Cardiac muscle cell (in vitro differentiated cells and primary cell): ENCODE measurements at regions not wholly inside any gene's neighbourhood (a gene's known extent, or its start where the extent isn't known, plus 50 kb on each side); places are given as distances from the start of the nearest gene placed in this dataset.

Experiments used
- DNase-seq, 2 donors: peaks; one replicate each; pipeline versions ENCODE4 v3.0.0 to v3.0.0-alpha.2; 2010 to 2017; ENCODE audit warnings: low read depth in 1 of 2, low spot score in 1 of 2
- H3K27ac ChIP-seq: fragments of 200-600 bp; sonication (generic); 2 replicates; pipeline ENCODE4 v1.5.1; 2016
- H3K27me3 ChIP-seq: fragments of 200-600 bp; sonication (generic); 2 replicates; pipeline ENCODE4 v1.6.0; 2016; ENCODE audit warnings: control low read depth
- H3K36me3 ChIP-seq: fragments of 200-600 bp; sonication (generic); 2 replicates; pipeline ENCODE4 v1.5.1; 2016; ENCODE audit warnings: control low read depth
- H3K4me1 ChIP-seq: fragments of 200-600 bp; sonication (generic); 2 replicates; pipeline ENCODE4 v1.8.1; 2017; ENCODE audit warnings: low read depth, mild to moderate bottlenecking, mixed run types
- H3K4me3 ChIP-seq: fragments of 200-600 bp; sonication (generic); 2 replicates; pipeline ENCODE4 v1.5.1; 2016; ENCODE audit warnings: mild to moderate bottlenecking
- H3K9me3 ChIP-seq: fragments of 200-600 bp; sonication (generic); 2 replicates; pipeline ENCODE4 v1.5.1; 2017; ENCODE audit warnings: low read depth, mild to moderate bottlenecking, control low read depth
- TF ChIP-seq, protein P1 (sequence below): IDR thresholded peaks from 2 replicates; pipeline ENCODE4 v1.5.1; 2012; ENCODE audit warnings: low read depth, mild to moderate bottlenecking, low read length

DNA sequence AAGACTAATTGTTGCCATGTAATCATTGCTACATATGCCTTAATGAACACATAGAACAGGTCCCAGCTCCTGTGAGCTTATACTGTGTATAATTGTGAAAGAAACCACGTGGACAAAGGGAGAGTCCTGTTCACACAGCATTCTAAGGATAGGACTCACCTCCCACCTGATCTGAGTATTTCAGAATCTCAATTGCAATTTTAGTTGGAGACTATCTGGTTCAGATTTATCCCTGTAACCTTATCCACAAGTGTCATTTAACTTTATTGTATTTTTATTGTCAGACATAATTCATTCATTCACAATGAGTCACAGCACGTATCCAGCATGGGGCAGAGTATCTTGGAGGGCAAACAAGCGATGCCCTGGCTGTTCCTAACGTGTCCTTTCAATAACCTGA, 448.3 kb downstream of the NTRK2 start:
- Histone ChIP-seq H3K27ac (no peak overlapping the region), H3K27me3 (peaks cover 5% of the 10 kb centered on the region), H3K36me3 (no peaks in the 10 kb centered on the region), H3K9me3 (no peaks in the 10 kb centered on the region), H3K4me3 (no peak overlapping the region), H3K4me1 (no peaks in the 10 kb centered on the region)
- TF ChIP-seq, protein P1, sequence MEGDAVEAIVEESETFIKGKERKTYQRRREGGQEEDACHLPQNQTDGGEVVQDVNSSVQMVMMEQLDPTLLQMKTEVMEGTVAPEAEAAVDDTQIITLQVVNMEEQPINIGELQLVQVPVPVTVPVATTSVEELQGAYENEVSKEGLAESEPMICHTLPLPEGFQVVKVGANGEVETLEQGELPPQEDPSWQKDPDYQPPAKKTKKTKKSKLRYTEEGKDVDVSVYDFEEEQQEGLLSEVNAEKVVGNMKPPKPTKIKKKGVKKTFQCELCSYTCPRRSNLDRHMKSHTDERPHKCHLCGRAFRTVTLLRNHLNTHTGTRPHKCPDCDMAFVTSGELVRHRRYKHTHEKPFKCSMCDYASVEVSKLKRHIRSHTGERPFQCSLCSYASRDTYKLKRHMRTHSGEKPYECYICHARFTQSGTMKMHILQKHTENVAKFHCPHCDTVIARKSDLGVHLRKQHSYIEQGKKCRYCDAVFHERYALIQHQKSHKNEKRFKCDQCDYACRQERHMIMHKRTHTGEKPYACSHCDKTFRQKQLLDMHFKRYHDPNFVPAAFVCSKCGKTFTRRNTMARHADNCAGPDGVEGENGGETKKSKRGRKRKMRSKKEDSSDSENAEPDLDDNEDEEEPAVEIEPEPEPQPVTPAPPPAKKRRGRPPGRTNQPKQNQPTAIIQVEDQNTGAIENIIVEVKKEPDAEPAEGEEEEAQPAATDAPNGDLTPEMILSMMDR = no peak
- DNase-seq = no peak

DNA sequence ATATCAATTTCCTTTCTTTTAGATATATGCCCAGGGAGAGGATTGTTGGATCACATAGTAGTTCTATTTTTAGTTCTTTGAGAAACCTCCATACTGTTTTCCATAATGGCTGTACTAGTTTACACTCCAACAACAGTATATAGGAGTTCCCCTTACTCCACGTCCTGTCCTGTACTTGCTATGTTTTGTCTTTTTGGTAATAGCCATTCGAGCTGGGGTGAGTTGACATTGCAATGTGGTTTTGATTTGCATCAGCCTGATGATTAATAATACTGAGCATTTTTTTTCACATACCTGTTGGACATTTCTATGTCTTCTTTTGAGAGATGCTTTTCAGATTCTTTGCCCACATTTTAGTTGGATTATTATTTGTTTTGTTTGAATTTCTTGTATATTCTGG, 445.9 kb downstream of the NTRK2 start:
- H3K27ac ChIP-seq = no peak overlapping the region
- TF ChIP-seq, protein P1 = no peak
- peaks cover 5% of the 10 kb centered on the region for H3K27me3 ChIP-seq
- H3K9me3 ChIP-seq = no peaks in the 10 kb centered on the region
- no peak overlapping the region for H3K4me3 ChIP-seq
- H3K36me3 ChIP-seq = no peaks in the 10 kb centered on the region
- no peak for DNase-seq
- no peaks in the 10 kb centered on the region for H3K4me1 ChIP-seq

DNA sequence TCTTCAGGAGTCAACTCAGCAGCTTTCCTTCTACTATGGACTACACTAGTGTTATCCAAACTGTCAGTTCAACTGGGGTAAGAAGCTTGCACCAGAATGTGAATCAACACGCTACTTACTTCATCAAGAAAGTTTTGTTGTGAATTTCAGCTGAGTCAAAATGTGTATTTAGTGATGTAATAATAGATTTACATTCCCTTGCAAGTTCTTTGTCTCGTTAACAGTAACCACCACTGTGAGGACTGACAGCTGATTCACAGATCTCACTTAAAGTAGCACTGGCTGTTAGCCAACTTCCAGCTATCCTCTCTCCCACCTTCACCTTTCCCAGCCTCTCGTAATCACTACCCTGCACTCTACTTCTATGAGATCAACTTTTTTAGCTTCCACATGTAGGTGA, 445.3 kb downstream of the NTRK2 start:
- no peaks in the 10 kb centered on the region for H3K9me3 ChIP-seq
- no peaks in the 10 kb centered on the region for H3K36me3 ChIP-seq
- no peak for DNase-seq
- no peaks in the 10 kb centered on the region for H3K4me1 ChIP-seq
- no peak overlapping the region for H3K4me3 ChIP-seq
- no peak overlapping the region for H3K27ac ChIP-seq
- peaks cover under 1% of the 10 kb centered on the region for H3K27me3 ChIP-seq
- TF ChIP-seq, protein P1 = no peak

DNA sequence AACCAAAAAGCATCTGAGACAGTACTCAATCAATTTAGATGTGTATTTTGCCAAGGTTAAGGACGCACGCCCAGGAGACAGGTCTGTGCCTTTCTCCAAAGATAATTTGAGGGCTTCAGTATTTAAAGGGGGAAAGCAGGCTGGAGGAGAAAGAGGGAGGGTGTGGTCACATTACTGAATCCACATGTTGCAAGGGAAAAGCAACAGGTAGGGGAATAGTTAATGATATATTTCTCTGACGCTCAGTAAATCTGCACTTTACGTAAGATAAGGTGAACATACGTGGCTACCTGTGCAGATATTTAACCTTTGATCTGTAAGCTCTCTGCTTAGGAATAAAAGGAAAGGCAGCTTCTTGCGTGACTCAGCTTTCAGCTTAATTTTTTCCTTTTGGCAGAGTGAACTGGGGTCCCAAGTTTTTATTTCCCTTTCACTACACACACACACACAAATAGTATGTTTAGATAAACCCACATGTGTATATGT, 443.4 kb downstream of the NTRK2 start:
- H3K9me3 ChIP-seq = no peaks in the 10 kb centered on the region
- TF ChIP-seq, protein P1 = no peak
- no peak overlapping the region for H3K4me3 ChIP-seq
- H3K4me1 ChIP-seq = no peaks in the 10 kb centered on the region
- H3K36me3 ChIP-seq = no peaks in the 10 kb centered on the region
- no peak overlapping the region for H3K27ac ChIP-seq
- no peaks in the 10 kb centered on the region for H3K27me3 ChIP-seq
- DNase-seq = no peak

DNA sequence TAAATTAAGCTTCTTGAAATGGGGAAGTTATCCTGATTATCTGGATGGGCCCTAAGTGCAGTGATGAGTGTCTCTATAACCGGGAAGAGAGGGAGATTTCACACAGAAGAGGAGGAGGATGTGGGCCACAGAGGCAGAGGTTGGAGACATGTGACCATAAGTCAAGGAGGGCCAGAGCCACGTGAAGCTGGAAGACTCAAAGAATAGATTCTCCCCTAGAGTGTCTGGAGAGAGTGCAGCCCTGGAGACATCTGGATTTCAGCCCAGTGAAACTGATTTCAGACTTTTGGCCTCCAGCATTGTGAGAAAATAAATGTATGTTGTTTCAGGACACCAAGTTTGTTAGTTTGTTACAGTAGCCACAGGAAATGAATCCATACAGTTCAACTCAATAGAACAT, 442.9 kb downstream of the NTRK2 start:
- H3K4me3 ChIP-seq = no peak overlapping the region
- no peak overlapping the region for H3K27ac ChIP-seq
- H3K9me3 ChIP-seq = no peaks in the 10 kb centered on the region
- TF ChIP-seq, protein P1 = no peak
- H3K36me3 ChIP-seq = no peaks in the 10 kb centered on the region
- no peak for DNase-seq
- H3K27me3 ChIP-seq = no peaks in the 10 kb centered on the region
- no peaks in the 10 kb centered on the region for H3K4me1 ChIP-seq

DNA sequence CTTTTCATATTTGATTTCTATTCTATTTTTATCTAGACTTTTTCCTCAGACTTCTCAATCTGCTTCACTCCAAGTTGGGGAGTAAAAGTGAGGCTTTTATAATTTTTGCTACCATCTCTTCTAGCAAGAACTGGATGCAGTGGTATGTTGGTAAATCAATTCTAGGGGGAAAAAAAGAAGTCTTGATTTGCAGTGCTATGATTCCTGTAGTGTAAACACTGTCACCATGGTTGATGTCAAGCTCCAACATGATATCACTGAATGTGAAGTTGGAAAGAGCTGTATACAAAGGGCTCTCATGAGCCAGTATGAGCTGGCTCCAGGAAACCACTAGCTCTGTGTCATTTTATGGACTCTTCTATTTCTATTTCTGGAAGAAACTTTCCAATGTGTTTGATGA, 439.2 kb downstream of the NTRK2 start:
- Histone ChIP-seq H3K27ac (no peak overlapping the region), H3K27me3 (no peaks in the 10 kb centered on the region), H3K36me3 (no peaks in the 10 kb centered on the region), H3K4me1 (no peaks in the 10 kb centered on the region), H3K9me3 (no peaks in the 10 kb centered on the region), H3K4me3 (no peak overlapping the region)
- no peak for DNase-seq
- TF ChIP-seq, protein P1 = no peak
